ENCODE measurements at regions not wholly inside any gene's neighbourhood (a gene's known extent, or its start where the extent isn't known, plus 50 kb on each side); places are given as distances from the start of the nearest gene placed in this dataset.
"Not testable (repeated sequence)": the region's sequence is repeated elsewhere in the genome, so short reads cannot be mapped to it uniquely, and the experiment has no call there.

- not testable (repeated sequence) for DNase-seq (ENCODE audit: low read depth in 2 of 2)
Measured at GRCh38 chr14:37891500-37891899, 296.1 kb downstream of the TTC6 start.

GRCh38 chr14:37894463-37894862, 299.0 kb downstream of the TTC6 start:
- no peak for DNase-seq (ENCODE audit: low read depth in 2 of 2)

GRCh38 chr14:37899365-37899764, 303.9 kb downstream of the TTC6 start:
- DNase-seq (ENCODE audit: low read depth in 2 of 2) = no peak

GRCh38 chr14:37900561-37900960, 305.1 kb downstream of the TTC6 start:
- DNase-seq (ENCODE audit: low read depth in 2 of 2) = no peak

- no peak for DNase-seq (ENCODE audit: low read depth in 2 of 2)
Measured at GRCh38 chr14:37901978-37902377, 305.7 kb upstream of the SSTR1 start.

GRCh38 chr14:37903343-37904191, 304.1 kb upstream of the SSTR1 start:
- DNase-seq (ENCODE audit: low read depth in 2 of 2) = no peak

GRCh38 chr14:37924622-37925021, 283.1 kb upstream of the SSTR1 start:
- no peak for DNase-seq (ENCODE audit: low read depth in 2 of 2)

GRCh38 chr14:37932008-37932407, 275.7 kb upstream of the SSTR1 start:
- no peak for DNase-seq (ENCODE audit: low read depth in 2 of 2)

- DNase-seq (ENCODE audit: low read depth in 2 of 2) = no peak
Measured at GRCh38 chr14:37932481-37932880, 275.2 kb upstream of the SSTR1 start.

- no peak for DNase-seq (ENCODE audit: low read depth in 2 of 2)
Measured at GRCh38 chr14:37936971-37937370, 270.7 kb upstream of the SSTR1 start.

- no peak for DNase-seq (ENCODE audit: low read depth in 2 of 2)
Measured at GRCh38 chr14:37939442-37940028, 268.2 kb upstream of the SSTR1 start.

- no peak for DNase-seq (ENCODE audit: low read depth in 2 of 2)
Measured at GRCh38 chr14:37945959-37946358, 261.7 kb upstream of the SSTR1 start.

- no peak for DNase-seq (ENCODE audit: low read depth in 2 of 2)
Measured at GRCh38 chr14:37946819-37947218, 260.9 kb upstream of the SSTR1 start.

- DNase-seq (ENCODE audit: low read depth in 2 of 2) = no peak
Measured at GRCh38 chr14:37948266-37948665, 259.4 kb upstream of the SSTR1 start.

GRCh38 chr14:37968664-37969240, 239.0 kb upstream of the SSTR1 start:
- no peak for DNase-seq (ENCODE audit: low read depth in 2 of 2)

- no peak for DNase-seq (ENCODE audit: low read depth in 2 of 2)
Measured at GRCh38 chr14:37969511-37969979, 238.2 kb upstream of the SSTR1 start.

GRCh38 chr14:37970696-37971095, 237.0 kb upstream of the SSTR1 start:
- no peak for DNase-seq (ENCODE audit: low read depth in 2 of 2)

- DNase-seq (ENCODE audit: low read depth in 2 of 2) = no peak
Measured at GRCh38 chr14:37972941-37973887, 234.5 kb upstream of the SSTR1 start.

- no peak for DNase-seq (ENCODE audit: low read depth in 2 of 2)
Measured at GRCh38 chr14:37974421-37974820, 233.3 kb upstream of the SSTR1 start.

- no peak for DNase-seq (ENCODE audit: low read depth in 2 of 2)
Measured at GRCh38 chr14:37977481-37977880, 230.2 kb upstream of the SSTR1 start.

- peak; percentile 26 to 27 for DNase-seq (ENCODE audit: low read depth in 2 of 2)
Measured at GRCh38 chr14:37985826-37986470, 221.8 kb upstream of the SSTR1 start.
